Adrenal gland (tissue), 5 donors: ENCODE measurements at regions not wholly inside any gene's neighbourhood (a gene's known extent, or its start where the extent isn't known, plus 50 kb on each side); places are given as distances from the start of the nearest gene placed in this dataset.

Experiments used
- CTCF ChIP-seq, 6 experiments: fragments of 450-650 bp in 4 of 6; fragments of 200-600 bp in 2 of 6; sonication (generic) in 1 of 6; IDR thresholded peaks; 1 replicate in 5 of 6; 2 replicates in 1 of 6; pipeline versions ENCODE4 v1.5.1 to v1.8.0; 2016 to 2021; ENCODE audit warnings: antibody characterized with exemption in 6 of 6, mild to moderate bottlenecking in 2 of 6, moderate library complexity in 1 of 6
- POLR2A ChIP-seq, 2 donors: fragments of 450-650 bp; IDR thresholded peaks; one replicate each; pipeline ENCODE4 v1.6.1; 2017; ENCODE audit warnings: antibody characterized with exemption in 2 of 2, mild to moderate bottlenecking in 2 of 2, moderate library complexity in 1 of 2
- donor health status: DM: no; HTN: no; CAD: no.

- TF ChIP-seq CTCF (IDR thresholded peaks at IDR 0.05), result no peak
- no peak for TF ChIP-seq POLR2A (IDR thresholded peaks at IDR 0.05)
These were observed 117.0 kb upstream of the EGFR start for GRCh38 chr7:54901840-54902239.
